ENCODE measurements at regions not wholly inside any gene's neighbourhood (a gene's known extent, or its start where the extent isn't known, plus 50 kb on each side); places are given as distances from the start of the nearest gene placed in this dataset.

DNA sequence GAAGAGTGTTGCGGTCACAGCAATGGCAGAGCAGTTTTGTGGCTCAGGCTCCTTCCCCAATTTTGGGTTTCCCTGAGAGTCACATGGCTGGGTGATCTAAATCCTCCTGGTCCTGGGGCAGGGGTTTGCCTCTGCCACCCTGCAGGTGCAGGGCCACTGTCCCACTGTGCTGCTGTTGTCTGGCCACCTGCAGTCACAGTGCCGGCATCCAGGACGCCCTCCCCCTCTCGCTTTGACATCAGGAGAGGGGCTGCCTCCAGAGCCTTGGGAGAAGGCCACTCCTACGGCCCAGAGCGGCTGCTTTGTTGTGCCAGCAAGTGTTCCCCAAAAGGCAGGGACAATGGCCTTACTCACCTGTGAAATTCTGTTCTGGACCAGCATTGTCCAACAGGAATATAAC lies 449.0 kb downstream of the QKI start:
- TF ChIP-seq ESRRG (CRISPR knock-in tag; IDR thresholded peaks at IDR 0.05), result no peak
- TF ChIP-seq PPARA (CRISPR knock-in tag; IDR thresholded peaks at IDR 0.05; ENCODE audit: borderline replicate concordance), result no peak
- TF ChIP-seq ZNF70 (CRISPR knock-in tag; IDR thresholded peaks at IDR 0.05), result no peak
- TF ChIP-seq, protein P1, sequence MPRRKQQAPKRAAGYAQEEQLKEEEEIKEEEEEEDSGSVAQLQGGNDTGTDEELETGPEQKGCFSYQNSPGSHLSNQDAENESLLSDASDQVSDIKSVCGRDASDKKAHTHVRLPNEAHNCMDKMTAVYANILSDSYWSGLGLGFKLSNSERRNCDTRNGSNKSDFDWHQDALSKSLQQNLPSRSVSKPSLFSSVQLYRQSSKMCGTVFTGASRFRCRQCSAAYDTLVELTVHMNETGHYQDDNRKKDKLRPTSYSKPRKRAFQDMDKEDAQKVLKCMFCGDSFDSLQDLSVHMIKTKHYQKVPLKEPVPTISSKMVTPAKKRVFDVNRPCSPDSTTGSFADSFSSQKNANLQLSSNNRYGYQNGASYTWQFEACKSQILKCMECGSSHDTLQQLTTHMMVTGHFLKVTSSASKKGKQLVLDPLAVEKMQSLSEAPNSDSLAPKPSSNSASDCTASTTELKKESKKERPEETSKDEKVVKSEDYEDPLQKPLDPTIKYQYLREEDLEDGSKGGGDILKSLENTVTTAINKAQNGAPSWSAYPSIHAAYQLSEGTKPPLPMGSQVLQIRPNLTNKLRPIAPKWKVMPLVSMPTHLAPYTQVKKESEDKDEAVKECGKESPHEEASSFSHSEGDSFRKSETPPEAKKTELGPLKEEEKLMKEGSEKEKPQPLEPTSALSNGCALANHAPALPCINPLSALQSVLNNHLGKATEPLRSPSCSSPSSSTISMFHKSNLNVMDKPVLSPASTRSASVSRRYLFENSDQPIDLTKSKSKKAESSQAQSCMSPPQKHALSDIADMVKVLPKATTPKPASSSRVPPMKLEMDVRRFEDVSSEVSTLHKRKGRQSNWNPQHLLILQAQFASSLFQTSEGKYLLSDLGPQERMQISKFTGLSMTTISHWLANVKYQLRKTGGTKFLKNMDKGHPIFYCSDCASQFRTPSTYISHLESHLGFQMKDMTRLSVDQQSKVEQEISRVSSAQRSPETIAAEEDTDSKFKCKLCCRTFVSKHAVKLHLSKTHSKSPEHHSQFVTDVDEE (CRISPR knock-in tag; IDR thresholded peaks at IDR 0.05), result no peak
- no peak for TF ChIP-seq SNAI2 (CRISPR knock-in tag; IDR thresholded peaks at IDR 0.05)

All from SK-N-SH treated with all-trans-retinoic acid at 6 μM for 48 hours (cell line).